GM12872 (cell line): ENCODE measurements at regions not wholly inside any gene's neighbourhood (a gene's known extent, or its start where the extent isn't known, plus 50 kb on each side); places are given as distances from the start of the nearest gene placed in this dataset.

Experiments used
- TF ChIP-seq, protein P1 (sequence below): IDR thresholded peaks from 3 replicates; pipeline ENCODE4 v1.5.1; 2011; ENCODE audit warnings: low read depth, mild to moderate bottlenecking, low read length, moderate library complexity; ENCODE audit not compliant: insufficient read depth

DNA sequence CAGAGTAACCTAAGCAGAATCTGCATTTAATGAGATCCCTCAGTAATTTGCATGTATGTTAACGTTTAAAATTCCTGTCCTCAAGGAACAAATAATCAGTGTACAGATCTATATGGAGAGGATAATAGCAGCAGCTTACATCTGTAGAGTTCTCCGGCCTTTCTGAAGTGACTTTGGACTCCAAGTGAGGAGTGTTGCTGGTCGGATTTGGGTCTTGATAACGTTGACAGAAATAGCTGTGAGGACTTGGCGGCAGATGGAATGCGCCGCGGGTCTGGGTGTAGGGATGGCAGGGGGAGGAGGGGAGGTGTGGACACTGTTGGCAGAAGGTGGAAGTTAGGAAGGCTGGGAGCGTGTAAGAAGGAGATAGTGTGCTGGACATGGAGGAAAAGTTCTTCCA, 170.9 kb upstream of the GATA6 start:
- TF ChIP-seq, protein P1, sequence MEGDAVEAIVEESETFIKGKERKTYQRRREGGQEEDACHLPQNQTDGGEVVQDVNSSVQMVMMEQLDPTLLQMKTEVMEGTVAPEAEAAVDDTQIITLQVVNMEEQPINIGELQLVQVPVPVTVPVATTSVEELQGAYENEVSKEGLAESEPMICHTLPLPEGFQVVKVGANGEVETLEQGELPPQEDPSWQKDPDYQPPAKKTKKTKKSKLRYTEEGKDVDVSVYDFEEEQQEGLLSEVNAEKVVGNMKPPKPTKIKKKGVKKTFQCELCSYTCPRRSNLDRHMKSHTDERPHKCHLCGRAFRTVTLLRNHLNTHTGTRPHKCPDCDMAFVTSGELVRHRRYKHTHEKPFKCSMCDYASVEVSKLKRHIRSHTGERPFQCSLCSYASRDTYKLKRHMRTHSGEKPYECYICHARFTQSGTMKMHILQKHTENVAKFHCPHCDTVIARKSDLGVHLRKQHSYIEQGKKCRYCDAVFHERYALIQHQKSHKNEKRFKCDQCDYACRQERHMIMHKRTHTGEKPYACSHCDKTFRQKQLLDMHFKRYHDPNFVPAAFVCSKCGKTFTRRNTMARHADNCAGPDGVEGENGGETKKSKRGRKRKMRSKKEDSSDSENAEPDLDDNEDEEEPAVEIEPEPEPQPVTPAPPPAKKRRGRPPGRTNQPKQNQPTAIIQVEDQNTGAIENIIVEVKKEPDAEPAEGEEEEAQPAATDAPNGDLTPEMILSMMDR = no peak

DNA sequence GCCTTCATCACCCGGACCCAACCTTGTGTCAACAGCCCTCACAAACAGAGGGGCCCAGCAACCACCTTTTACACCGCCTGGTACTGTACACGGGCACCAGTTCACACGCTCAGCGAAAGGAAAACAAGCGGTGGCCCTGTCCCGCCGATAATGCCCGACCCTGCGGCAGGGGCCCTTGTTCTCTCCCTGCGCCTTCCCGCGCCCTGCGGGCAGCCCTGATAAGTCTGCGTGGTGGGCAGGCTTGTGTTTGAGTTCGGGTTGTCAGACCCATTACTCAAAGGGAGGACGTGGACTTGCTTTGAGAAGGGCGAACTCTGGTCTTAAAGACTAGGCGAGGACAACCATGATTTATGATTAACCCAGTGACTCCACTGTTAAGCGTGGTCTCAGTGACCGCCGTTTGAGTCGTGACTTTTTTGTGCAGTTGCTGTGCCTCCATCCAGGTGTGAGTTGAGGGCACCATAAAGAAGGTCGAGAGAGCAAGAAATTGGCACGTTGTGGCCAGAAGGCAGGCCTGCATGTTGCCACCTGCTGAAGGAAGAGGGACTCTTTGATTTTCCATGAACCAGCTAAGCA, 167.4 kb upstream of the GATA6 start:
- TF ChIP-seq, protein P1 = no peak

DNA sequence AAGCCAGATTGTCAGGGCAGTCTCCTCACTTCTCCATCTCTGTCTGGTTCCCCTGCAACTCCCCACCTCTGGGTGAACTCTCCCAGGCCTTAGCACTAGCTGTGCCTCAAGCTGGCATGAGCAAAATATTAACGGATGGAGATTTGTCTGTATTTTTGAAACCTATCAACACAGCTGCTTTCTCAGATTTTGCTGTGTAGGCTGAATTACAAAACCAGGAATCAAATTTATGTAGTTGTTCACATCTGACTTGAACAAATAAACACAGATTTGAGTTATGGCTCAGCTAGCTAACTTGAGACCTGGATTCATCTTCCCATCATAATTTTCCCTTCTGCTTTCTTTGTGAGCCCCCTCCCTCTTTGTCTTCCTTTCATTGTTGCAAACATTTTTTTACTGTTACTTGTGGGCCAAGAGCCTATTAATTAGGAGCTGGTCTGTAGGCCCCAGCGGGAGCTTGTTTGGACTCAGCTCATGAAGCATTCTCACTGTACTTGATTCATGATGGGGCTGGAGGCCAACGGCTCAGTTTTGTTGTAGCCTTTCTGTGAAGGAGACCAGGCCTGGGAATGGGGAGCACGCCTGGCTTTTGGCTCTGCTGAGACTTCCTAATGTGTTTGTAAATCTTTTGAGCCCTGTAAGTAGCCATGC, 164.1 kb upstream of the GATA6 start:
- TF ChIP-seq, protein P1 = no peak

DNA sequence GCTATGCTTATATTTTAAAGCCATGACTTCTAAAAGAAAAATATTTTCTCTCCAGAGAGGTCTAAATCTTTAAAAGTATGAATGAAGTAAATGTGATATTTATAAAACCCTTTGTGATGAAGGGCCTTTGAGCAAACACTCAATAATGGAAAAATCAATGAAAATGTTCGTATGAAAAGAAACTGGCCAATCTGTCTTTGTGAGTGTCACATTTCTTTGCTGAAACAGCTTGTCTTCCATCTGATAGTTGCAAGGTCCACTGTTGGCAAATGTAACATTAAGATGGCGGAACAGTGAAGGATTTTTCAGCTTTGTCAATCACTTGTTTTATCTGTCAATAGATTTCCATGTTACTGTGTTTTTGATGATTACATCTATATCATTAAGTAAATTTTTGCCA, 162.9 kb upstream of the GATA6 start:
- TF ChIP-seq, protein P1 = no peak

DNA sequence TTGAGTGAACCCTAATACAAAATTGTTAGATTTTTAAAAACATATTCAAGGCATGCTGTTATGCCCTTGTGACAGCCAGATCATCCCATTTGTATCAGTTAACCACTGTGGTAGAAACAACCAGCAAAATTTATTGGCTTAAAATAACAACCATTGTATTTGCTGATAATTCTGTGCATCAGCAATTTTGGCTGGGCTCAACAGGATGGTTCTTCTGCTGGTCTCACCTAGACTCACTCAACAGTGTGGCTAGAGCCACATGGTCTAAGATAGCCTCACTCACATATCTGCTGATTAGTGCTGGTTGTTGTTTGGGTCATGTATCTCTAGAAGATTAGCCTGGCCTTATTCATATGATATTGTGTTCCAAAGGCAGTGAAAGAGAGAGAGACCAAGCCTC, 160.1 kb upstream of the GATA6 start:
- TF ChIP-seq, protein P1 = no peak

DNA sequence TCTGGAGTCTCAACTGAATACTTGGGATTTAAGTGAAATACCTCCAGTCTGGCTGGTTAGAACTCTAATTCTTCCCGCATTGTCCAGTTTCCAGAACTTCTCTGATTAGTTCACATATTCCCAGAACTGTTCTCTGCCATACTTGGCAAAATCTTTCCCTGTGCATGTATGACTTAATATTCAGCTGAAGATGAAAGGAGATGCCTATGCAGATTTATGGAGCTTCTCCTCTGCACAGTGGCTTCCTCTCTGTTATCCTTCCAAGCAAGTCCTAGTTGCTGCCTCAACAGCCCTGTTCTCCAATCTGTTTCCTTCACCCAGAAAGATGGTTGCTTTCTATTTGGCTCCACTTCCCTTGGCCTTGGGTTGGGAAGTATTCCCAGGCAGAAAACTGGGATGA, 155.4 kb upstream of the GATA6 start:
- TF ChIP-seq, protein P1 = no peak

DNA sequence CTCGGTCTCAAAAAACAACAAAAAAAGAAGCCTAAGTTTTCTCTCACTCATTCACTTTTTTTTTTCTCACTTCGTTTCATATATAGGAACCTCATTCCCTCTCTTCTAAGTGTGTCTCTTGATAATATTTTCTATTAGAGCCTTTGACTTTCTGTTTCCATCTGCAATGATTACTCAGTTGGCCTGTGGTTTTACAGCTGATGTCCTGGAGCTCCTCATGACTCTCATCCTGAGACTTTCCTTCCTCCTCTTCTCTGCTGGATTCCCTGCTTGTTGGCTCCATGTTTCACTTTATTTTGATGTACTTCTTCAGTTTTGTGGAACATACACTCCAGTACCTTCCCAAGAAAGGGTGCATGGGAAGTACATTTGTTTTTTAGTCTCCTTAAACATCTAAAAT, 154.2 kb upstream of the GATA6 start:
- TF ChIP-seq, protein P1 = no peak
